Activated CD8-positive, alpha-beta memory T cell treated with anti-CD3 and anti-CD28 coated beads, Interleukin-2, amount 10 ng/mL, durations not matched to agents 7 days and 5 days (primary cell): ENCODE measurements at regions not wholly inside any gene's neighbourhood (a gene's known extent, or its start where the extent isn't known, plus 50 kb on each side); places are given as distances from the start of the nearest gene placed in this dataset.

Source experiments
- ATAC-seq: fragments of 150-1000 bp; cut with Tn5 transposase; one replicate; pipeline ENCODE4 v1.10.0; 2021; ENCODE audit warnings: moderate library complexity
- CTCF ChIA-PET: fragments of 350-600 bp; sonication (Branson Sonifier 250); formaldehyde crosslinking; loops from one replicate; lab custom pipeline; 2021; ENCODE audit warnings: antibody characterized with exemption; lab: Charles Lee
- DNase-seq: peaks from one replicate; pipeline ENCODE4 v3.0.0-alpha.2; 2020
- H3K27ac Mint-ChIP-seq: one replicate; pipeline ENCODE4 v1.8.0; 2021; ENCODE audit warnings: mild to moderate bottlenecking, mixed read lengths
- H3K27me3 Mint-ChIP-seq: one replicate; pipeline ENCODE4 v1.8.0; 2021; ENCODE audit warnings: mixed read lengths
- H3K36me3 Mint-ChIP-seq: one replicate; pipeline ENCODE4 v1.8.0; 2021; ENCODE audit warnings: mild to moderate bottlenecking, mixed read lengths
- H3K4me1 Mint-ChIP-seq: one replicate; pipeline ENCODE4 v1.8.0; 2021; ENCODE audit warnings: mixed read lengths
- H3K4me3 Mint-ChIP-seq: one replicate; pipeline ENCODE4 v1.8.0; 2021; ENCODE audit warnings: mild to moderate bottlenecking, moderate library complexity, mixed read lengths
- H3K9me3 Mint-ChIP-seq: one replicate; pipeline ENCODE4 v1.8.0; 2022; ENCODE audit warnings: low read depth, mixed read lengths

DNA sequence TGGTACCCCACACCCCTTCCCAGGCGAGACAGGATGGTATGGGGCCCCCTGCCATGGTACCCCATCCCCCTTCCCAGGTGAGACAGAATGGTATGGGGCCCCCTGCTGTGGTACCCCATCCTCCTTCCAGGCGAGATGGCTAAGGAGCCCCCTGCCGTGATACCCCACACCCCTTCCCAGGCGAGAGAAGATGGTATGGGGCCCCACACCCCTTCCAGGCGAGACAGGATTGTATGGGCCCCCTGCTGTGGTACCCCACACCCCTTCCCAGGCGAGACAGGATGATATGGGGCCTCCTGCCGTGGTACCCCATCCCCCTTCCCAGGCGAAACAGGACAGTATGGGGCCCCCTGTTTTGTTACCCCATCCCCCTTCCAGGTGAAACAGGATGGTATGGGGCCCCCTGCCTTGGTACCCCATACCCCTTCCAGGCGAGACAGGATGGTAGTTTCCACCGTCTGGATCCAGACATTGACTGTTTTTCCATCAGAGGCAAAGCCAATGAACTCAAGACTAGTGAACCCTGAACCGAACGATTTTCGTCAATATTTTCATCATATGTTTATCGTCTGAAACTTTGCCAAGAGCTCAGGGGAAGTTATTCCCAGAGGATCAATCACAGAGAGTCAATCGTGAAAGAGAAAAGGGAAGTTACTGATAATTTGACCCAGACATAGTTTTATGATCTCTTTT, 75.0 kb downstream of the MYCN start:
- Mint-ChIP-seq H3K4me3 (no peak overlapping the region), H3K9me3 (no peaks in the 10 kb centered on the region), H3K4me1 (no peaks in the 10 kb centered on the region), H3K36me3 (no peaks in the 10 kb centered on the region), H3K27ac (no peak overlapping the region), H3K27me3 (peaks cover 23% of the 10 kb centered on the region)
- no peak for ATAC-seq
- DNase-seq: no peak
- CTCF ChIA-PET: no interaction called here

DNA sequence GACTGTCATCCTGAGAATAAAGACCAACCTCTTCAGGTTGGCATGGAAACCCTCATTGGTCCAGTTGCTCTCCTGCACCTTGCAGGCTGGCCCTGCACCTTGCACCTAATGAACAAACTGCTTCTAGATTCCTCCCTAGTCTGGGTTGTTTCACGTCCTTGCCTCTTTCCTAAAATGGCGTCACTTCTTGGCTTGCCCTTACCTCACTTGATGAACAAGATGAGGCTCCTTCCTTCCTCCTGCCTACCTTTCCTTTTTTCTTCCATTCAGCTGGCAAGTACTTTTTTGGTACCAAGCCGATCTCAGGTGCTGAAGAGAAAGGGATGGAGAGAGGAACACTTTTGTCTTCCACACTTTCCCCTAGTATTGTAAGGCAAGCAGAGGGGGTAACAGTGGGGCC, 74.5 kb downstream of the MYCN start:
- Mint-ChIP-seq H3K36me3 (no peaks in the 10 kb centered on the region), H3K27me3 (peaks cover 21% of the 10 kb centered on the region)

DNA sequence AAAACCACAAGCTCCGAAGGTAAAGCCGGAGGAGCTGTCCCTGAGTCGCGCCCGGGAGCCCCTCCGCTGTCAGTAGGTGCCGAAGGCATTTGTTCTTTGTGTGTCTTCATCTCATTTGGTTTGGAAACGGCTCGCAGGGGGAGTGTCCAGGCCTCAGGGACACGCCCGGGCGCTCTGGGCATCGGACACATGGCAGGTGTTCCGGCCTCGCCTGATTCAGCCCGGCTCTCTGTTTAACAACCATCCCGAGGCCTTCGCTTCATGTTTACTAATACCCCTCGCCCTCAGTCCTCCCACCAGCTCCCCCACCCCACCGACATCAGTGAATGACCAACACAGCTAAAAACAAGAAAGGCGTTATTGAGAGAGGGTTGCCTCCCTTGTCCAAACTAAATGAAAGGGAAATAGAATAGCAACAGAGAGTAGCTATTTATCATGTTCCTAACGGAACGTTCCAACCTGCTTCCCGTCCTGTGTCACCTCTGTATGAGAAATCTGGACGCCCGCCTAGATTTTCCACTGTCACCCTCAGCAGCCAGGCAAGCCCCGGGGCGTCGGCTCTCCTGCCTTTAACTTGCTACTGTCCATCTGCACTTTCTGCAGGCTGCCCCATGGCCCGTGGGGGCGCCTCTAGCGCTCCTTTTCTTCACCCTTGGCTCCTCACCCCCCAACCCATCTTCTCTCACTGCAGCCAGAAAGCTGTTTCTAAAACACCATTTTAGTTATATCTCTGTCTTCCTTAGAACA, 73.9 kb downstream of the MYCN start:
- Mint-ChIP-seq H3K27ac (no peak overlapping the region), H3K36me3 (no peaks in the 10 kb centered on the region), H3K27me3 (peaks cover 21% of the 10 kb centered on the region), H3K9me3 (no peaks in the 10 kb centered on the region), H3K4me1 (no peaks in the 10 kb centered on the region), H3K4me3 (no peak overlapping the region)
- DNase-seq (no peak), ATAC-seq (no peak)
- CTCF ChIA-PET: no interaction called here

More for the DNA sequence above, 74.5 kb downstream of the MYCN start:
- Mint-ChIP-seq H3K4me1 (no peaks in the 10 kb centered on the region), H3K9me3 (no peaks in the 10 kb centered on the region), H3K4me3 (no peak overlapping the region), H3K27ac (no peak overlapping the region)
- DNase-seq (no peak), ATAC-seq (no peak)
- CTCF ChIA-PET: no interaction called here

DNA sequence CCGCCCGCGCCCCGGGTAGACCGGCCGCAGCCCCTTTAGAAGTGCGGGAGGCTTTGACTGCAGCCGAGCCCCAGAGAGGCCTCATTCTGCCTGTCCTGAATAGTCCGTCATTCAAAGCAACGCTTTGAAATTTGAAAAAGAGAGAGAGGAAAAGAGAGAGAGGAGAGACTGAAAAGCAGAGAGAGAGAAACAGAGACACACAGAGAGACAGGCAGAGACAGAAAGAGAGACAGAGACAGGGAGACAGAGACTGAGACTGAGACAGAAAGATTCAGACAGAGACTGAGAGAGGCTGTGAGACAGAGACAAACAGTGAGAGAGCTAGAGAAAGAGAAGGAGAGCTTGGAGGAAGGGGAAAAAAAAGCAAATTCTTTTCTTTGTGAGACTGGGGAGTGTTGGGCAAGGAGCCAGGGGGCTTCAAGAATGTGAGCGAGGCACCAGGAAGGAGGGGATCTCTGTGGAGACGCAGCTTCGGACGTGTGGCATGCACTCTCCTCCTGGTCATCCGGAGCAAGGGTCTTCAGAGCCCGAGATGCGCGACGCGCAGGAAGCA, 73.1 kb downstream of the MYCN start:
- CTCF ChIA-PET: no interaction called here

DNA sequence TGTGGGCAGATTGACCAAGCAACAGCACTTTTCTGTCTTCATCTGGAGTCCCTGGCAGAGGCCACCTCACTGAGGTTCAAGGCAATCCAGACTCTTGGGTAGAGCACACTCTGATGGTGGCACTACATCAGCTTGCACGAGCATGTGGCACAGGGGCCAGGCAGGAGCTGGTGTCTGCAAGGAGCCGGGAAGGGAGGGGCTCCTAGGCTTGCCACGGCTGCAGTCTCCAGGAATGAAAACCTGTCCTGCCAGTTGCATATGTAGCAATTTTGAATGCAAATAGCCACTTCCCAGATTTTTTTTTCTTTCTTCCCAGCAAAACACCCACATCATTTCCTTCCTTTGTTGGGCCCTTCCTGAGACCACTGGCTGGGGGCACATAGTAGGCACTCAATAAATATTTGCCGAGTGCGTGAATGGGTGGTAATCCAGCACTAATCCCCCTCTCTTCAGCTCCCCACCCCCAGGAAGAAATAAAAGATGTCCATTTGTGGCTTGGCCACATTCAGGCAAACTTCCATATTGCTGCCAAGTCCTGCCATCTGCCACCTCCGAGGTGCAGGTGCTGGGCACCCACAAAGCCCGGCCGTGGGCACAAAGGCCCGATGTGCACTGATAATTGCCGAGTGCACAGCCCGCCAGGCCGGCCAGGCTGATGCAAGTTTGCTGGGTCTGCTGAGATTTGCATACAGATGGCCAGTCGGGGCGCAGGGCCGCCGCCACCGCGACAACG, 72.4 kb downstream of the MYCN start:
- DNase-seq: no peak
- CTCF ChIA-PET: no interaction called here

More for the DNA sequence above, 73.1 kb downstream of the MYCN start:
- no peaks in the 10 kb centered on the region for H3K4me1 Mint-ChIP-seq
- H3K27ac Mint-ChIP-seq: no peak overlapping the region
- DNase-seq: no peak
- H3K27me3 Mint-ChIP-seq: peaks cover 21% of the 10 kb centered on the region
- no peaks in the 10 kb centered on the region for H3K9me3 Mint-ChIP-seq
- H3K4me3 Mint-ChIP-seq: no peak overlapping the region
- ATAC-seq: no peak
- no peaks in the 10 kb centered on the region for H3K36me3 Mint-ChIP-seq

DNA sequence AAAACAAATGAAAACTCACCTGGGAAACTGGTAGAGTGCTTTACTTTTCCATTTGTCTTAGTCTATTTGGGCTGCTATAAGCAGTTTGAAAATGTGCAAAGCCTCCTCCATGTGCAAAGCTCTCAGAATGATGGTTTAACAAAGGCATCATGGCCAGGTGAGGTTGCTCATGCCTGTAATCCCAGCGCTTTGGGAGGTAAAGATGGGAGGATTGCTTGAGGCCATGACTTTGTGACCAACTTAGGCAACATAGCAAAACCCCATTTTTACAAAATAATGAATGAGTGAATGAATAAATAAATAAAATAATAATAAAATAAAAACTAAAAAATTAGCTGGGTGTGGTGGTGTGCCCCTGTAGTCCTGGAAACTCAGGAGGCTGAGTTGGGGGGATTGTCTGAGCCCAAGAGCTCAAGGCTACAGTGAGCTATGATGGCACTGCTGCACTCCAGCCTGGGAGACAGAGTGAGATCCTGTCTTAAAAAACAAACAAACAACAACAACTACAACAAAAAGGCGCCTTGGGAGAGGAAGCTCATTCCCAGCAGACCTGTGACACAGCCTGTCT, 71.8 kb downstream of the MYCN start:
- Mint-ChIP-seq H3K27ac (no peak overlapping the region), H3K36me3 (no peaks in the 10 kb centered on the region), H3K4me1 (no peaks in the 10 kb centered on the region), H3K9me3 (no peaks in the 10 kb centered on the region), H3K4me3 (no peak overlapping the region), H3K27me3 (peaks cover 21% of the 10 kb centered on the region)
- DNase-seq (no peak), ATAC-seq (no peak)
- CTCF ChIA-PET: no interaction called here

More for the DNA sequence above, 72.4 kb downstream of the MYCN start:
- Mint-ChIP-seq H3K9me3 (no peaks in the 10 kb centered on the region), H3K4me3 (no peak overlapping the region), H3K36me3 (no peaks in the 10 kb centered on the region), H3K27ac (no peak overlapping the region), H3K4me1 (no peaks in the 10 kb centered on the region), H3K27me3 (peaks cover 21% of the 10 kb centered on the region)
- no peak for ATAC-seq

DNA sequence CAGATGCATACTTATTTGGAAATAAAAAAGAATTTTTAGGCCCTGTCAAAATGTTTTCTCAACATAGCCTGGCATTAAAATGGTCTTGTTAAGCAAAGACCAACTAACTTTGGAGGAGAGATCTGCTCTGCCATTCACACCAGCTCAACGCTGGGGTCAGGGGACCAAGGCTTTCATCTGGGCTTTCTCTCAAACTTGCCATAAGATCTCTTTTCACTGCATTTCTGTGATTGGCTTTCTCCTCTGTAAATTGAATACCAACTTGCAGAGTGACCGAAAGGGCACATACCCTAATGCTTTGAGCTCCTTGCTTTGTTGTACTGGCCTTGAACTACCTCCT, 71.2 kb downstream of the MYCN start:
- H3K36me3 Mint-ChIP-seq: no peaks in the 10 kb centered on the region
- no peak overlapping the region for H3K4me3 Mint-ChIP-seq
- DNase-seq (no peak), ATAC-seq (no peak)
- CTCF ChIA-PET: no interaction called here
- H3K27me3 Mint-ChIP-seq: peaks cover 21% of the 10 kb centered on the region
- no peaks in the 10 kb centered on the region for H3K9me3 Mint-ChIP-seq
- H3K27ac Mint-ChIP-seq: no peak overlapping the region
- H3K4me1 Mint-ChIP-seq: no peaks in the 10 kb centered on the region

DNA sequence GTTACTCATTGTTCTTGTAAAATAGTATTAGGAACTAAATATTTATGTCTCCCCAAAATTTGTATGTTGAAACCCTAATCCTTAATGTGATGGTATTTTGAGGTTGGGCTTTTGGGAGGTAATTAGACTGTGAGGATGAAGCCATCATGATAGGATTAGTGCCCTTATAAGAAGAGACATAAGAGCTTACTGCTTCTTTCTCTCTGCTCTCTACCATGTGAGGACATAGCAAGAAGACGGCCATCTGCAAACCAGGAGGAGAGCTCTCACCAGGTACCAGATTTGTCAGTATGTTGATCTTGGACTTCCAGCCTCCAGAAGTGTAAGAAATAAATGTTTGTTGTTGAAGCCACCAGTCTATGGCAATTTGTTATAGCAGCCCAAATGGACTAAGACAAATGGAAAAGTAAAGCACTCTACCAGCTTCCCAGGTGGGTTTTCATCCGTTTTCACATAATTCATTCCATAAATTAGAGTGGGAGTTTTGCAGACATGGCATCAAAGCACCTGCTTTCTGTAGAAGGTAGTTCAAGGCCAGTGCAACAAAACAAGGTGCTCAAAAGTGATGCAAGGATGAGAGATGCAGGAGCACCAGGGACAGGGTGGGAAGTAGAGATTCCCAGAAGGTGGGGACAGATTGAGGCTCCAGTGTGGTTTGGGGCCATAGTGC, 70.7 kb downstream of the MYCN start:
- Mint-ChIP-seq H3K9me3 (no peaks in the 10 kb centered on the region), H3K27ac (no peak overlapping the region), H3K4me1 (no peaks in the 10 kb centered on the region), H3K4me3 (no peak overlapping the region), H3K36me3 (no peaks in the 10 kb centered on the region), H3K27me3 (peaks cover 21% of the 10 kb centered on the region)
- no peak for ATAC-seq
- CTCF ChIA-PET: no interaction called here
- no peak for DNase-seq

DNA sequence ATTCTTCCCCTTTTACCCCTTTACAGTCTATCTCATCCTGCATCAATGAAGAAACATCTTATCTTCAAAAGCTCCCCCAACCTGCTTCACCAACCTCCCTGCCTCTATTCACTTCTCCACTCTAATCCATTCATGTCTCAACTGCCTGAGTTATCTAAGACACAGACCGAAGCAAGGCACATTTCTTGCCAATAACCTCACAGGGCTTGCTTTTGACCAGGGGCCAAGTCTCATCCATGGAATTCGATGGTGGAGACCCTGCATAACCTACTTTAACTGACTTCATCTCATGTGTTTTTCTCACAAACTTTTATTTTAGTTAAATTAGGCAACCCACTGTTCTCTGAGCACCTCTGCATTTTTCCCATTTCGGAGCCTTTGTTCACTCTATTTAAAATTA, 69.7 kb downstream of the MYCN start:
- no peaks in the 10 kb centered on the region for H3K4me1 Mint-ChIP-seq
- no peaks in the 10 kb centered on the region for H3K36me3 Mint-ChIP-seq
- ATAC-seq (no peak), DNase-seq (no peak)
- H3K4me3 Mint-ChIP-seq: no peak overlapping the region
- H3K27me3 Mint-ChIP-seq: peaks cover 21% of the 10 kb centered on the region
- CTCF ChIA-PET: no interaction called here
- no peak overlapping the region for H3K27ac Mint-ChIP-seq
- H3K9me3 Mint-ChIP-seq: no peaks in the 10 kb centered on the region

DNA sequence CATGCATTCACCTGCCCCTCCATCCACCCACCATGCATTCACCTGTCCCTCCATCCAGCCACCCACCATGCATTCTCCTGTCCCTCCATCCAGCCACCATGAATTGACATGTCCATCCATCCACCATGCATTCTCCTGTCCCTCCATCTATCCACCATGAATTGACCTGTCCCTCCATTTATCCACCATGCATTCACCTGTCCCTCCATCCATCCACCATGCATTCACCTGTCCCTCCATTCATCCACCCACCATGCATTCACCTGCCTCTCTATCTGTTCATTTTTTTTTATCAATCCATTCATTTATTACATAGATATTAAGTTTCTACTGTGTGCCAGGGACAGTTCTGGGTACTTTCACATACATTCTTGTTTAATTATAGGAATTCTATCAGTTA, 69.2 kb downstream of the MYCN start:
- Mint-ChIP-seq H3K36me3 (no peaks in the 10 kb centered on the region), H3K9me3 (no peaks in the 10 kb centered on the region)
- CTCF ChIA-PET: no interaction called here

DNA sequence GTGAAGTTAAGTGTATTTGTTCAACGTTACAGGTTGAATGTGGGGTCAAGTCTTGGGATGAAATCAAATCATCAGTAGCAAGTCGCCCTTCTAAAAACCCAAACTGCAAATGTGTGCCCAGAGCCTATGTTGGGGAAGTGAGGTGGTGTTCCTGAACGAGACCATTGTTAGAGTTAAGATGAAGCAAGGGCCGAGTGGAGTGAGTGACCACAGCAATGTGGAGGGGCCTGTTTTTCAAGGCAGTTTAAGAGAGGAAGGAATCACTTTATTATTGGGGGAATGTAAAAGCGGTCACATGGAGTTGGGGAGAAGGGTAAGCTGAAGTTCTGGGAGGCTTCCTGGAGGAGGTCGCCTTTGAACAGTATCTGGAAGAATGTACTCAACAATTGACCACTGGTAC, 68.5 kb downstream of the MYCN start:
- Mint-ChIP-seq H3K36me3 (no peaks in the 10 kb centered on the region), H3K4me1 (no peaks in the 10 kb centered on the region), H3K4me3 (no peak overlapping the region), H3K27me3 (peaks cover 12% of the 10 kb centered on the region), H3K9me3 (no peaks in the 10 kb centered on the region), H3K27ac (no peak overlapping the region)
- ATAC-seq: no peak
- CTCF ChIA-PET: no interaction called here
- DNase-seq: no peak

More for the DNA sequence above, 69.2 kb downstream of the MYCN start:
- ATAC-seq (no peak), DNase-seq (no peak)
- H3K27ac Mint-ChIP-seq: no peak overlapping the region
- H3K27me3 Mint-ChIP-seq: peaks cover 17% of the 10 kb centered on the region
- H3K4me1 Mint-ChIP-seq: no peaks in the 10 kb centered on the region
- H3K4me3 Mint-ChIP-seq: no peak overlapping the region

DNA sequence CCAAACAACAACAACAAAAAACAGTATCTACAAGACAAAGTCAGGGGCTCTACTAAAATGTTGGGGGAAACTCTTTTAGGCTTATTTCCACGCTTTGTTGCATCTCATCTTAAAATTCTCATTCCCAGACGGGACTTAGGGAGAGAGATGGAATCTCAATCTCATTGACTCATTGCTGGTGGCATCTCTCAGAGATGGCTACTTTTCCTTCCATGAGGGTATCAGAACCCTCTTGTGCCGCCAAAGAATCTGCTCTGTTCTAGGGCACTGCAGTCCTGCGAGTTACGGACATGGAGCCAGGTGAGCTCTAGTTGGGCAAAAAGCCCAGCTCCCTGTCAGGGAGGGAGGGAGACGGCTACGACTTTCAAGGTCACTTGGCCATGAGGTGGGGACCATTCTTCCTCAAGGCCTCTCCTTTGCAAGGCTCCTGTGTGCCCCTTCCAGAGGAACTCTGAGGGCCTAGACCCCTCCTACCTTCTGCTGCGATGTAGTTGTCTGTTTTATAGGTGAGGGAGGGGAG, 68.0 kb downstream of the MYCN start:
- Mint-ChIP-seq H3K36me3 (no peaks in the 10 kb centered on the region), H3K4me1 (no peaks in the 10 kb centered on the region), H3K9me3 (no peaks in the 10 kb centered on the region), H3K4me3 (no peak overlapping the region), H3K27me3 (peaks cover 7% of the 10 kb centered on the region), H3K27ac (no peak overlapping the region)
- CTCF ChIA-PET: no interaction called here
- ATAC-seq (no peak), DNase-seq (no peak)
